A204.1 (cell line): ENCODE measurements at regions not wholly inside any gene's neighbourhood (a gene's known extent, or its start where the extent isn't known, plus 50 kb on each side); places are given as distances from the start of the nearest gene placed in this dataset.

Experiments
- FAIRE-seq: peaks from 2 replicates; lab custom pipeline; 2012; peaks lifted over from hg19 to GRCh38; lab: Jason Lieb, UNC

DNA sequence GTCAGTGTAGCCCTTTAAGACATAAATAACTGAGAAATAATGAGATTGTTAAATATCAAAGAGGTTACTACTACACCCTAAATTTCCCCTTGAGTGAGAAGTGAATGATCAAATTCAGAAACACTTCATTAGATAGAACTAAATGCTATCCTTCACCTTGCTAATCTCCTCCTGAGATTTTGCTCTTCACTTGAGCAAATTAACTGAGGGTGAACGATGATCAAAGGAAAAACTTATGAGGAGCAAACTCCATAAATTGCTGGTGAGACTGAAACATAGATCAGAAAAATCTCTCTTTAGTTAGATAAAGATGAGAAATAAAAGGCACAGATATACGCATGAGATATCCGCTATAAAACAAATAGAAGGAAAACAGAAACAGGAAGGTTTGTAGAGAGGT is 63.1 kb upstream of the TANC1 start:
- FAIRE-seq: no peak

- FAIRE-seq: no peak
Observed at GRCh38 chr2:158905784-158906183, 62.7 kb upstream of the TANC1 start.

GRCh38 chr2:158907926-158908456 is 60.4 kb upstream of the TANC1 start:
- no peak for FAIRE-seq

GRCh38 chr2:158912112-158912511 is 56.3 kb upstream of the TANC1 start:
- FAIRE-seq: no peak

DNA sequence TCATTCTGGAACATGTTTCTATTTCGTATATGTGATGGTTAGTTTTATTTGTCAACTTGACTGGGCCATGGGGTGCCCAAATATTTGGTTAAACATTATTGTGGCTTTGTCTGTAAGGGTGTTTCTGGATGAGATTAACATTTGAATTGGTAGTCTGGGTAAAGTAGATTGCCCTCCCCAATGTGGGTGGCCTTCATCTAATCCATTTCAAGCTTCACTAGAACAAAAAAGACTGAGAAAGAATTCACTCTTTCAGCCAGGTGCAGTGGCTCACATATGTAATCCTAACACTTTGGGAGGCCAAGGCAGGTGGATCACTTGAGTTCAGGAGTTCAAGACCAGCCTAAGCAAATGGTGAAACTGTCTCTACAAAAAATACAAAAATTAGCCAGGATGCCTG is 55.7 kb upstream of the TANC1 start:
- FAIRE-seq: no peak

GRCh38 chr2:158914066-158914465 is 54.4 kb upstream of the TANC1 start:
- no peak for FAIRE-seq

- FAIRE-seq: no peak
Observed at GRCh38 chr2:158914731-158915130, 53.7 kb upstream of the TANC1 start.

GRCh38 chr2:158917121-158917520 is 51.3 kb upstream of the TANC1 start:
- FAIRE-seq: no peak

DNA sequence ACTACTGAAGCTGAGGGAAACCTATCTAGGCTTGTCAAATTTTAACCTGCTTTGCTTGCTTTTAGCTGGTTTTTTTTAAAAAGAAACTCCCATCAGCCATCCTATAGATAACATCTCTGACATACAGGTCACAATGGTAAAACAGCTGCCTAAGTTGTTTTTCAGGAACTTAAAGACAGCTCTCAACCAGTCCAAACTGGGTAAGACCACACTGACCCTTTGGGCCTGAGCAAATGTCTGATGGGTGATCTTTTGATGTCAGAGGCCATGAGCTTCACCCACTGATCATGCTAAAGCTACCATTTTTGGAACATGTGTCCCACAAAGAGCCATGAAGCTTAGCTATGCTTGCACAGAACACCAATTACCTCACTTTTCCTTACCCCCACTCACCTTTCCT is 50.0 kb upstream of the TANC1 start:
- no peak for FAIRE-seq
